Stimulated activated CD4-positive, alpha-beta T cell treated with anti-CD3 and anti-CD28 coated beads, Interleukin-2, amount 100 ng/mL, for 24 hours (primary cell): ENCODE measurements at regions not wholly inside any gene's neighbourhood (a gene's known extent, or its start where the extent isn't known, plus 50 kb on each side); places are given as distances from the start of the nearest gene placed in this dataset.
"Not testable (repeated sequence)": the region's sequence is repeated elsewhere in the genome, so short reads cannot be mapped to it uniquely, and the experiment has no call there.

Experiments
- DNase-seq, 2 donors: peaks; one replicate each; pipeline ENCODE4 v3.0.0-alpha.2; 2020

DNA sequence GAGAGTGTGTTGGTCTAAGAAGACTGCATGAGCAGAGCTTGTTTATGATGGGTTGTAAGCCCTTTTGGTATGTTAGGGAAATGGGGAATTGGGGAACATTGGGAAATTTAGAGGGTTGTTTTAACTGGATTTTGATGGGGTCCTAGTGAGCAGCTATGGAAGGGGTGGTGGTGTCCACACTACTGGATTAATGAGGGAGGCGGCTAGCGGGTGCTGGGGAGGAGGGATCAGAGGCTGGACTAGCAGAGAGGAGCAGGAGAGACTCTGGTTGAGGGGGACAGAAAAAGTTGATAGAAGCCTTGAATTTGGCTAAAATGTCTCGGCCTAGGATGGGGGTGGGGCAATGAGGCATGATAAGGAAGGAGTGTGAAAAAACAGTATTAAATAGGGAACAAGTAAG, 1369.1 kb downstream of the UQCRFS1 start:
- no peak for DNase-seq

DNA sequence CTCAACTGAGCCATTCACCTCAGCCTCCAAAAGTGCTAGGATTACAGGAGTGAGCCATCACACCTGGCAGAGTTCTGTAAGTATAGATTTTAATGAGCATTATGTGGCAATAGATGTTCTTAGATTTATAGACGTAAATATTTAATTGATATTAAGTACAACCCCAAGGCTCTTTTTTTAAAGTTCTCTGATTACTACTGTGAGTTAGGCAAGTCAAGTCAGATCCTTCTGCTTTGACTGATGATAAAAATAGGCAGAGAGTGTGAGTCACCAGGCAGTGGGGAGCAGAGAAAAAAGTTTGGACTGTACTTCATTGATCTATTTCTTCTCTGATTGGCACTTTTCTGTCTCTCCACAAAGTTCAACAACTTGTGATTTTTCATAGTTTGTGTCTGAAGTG, 1379.9 kb downstream of the UQCRFS1 start:
- DNase-seq = no peak

DNA sequence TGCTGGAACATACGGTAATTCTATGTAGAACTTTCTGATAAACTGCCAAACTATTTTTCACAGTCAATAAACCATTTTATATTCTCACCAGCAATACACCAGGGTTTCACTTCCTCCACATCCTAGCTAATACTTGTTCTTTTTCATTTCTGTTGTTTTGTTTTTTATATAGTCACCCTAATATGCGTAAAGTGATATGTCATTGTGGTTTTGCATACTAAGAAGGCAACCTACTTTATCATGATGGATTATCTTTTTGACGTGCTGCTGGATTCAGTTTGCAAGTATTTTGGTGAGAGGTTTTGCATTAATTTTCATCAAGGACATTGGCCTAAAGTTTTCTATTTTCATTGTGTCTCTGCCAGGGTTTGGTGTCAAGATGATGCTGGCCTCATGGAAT, 1384.1 kb downstream of the UQCRFS1 start:
- DNase-seq = no peak

DNA sequence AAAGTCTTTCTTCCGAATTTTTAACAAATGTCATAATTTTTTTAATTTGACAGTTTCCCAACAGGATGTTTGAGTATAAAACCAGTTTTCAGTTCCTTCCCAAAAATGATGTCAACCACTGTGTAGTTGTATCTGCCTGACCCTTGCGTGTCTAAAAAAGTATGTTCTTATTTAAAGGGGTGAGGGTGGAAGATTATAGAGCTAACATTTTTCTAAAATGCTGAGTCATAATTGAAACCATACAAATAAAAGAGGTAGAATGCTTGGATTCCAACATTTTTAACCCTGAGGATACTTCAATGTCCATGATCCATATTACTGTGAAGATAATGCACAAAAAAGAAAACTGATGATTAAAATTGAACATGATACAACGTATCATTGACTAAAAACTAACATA, 1388.8 kb downstream of the UQCRFS1 start:
- no peak for DNase-seq

DNA sequence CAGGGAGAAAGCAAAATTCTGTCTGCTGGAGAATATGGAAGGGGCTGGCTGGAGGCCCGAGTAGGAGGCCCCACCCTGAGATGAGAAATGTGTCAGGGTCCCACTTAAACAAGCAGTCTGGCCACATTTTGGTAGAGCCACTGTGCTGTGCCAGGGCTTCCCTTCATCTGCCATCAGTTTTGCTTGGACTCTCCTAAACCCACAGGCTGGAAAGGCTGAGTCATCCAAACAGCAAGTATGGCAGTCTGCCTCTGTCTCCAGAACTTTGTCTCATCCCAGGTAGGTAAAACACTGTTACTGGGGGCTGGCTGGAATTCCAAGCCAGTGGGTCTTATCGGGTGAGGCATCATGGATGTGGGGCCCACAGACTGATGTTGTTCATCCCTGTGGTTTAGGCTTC, 1390.6 kb downstream of the UQCRFS1 start:
- no peak for DNase-seq

DNA sequence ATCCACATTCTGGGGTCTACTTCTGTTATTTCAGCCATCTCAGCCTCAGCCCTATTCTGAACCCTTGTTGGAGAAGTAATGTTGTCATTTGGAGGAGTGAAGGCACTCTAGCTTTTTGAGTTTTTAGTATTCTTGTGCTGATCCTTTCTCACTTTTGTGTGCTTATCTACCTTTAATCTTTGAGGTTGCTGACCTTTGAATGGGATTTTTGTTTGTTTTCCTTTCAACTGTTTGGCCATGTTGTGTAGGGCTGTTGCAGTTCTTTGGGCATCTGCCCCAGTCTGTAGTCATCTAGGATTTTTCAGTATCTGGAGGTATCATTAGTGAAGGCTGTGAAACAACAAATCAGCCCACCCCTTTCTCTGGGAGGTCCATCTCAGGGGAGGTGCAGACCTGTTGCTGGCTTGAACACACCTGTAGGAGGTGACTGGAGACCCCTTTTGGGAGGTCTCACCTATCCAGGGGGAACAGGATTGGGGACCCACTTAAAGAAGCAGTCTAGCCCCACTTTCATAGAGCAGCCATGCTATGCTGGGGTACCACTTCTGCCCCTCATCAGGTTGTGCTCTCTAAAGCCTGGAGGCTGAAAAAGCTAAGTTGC, 1391.4 kb downstream of the UQCRFS1 start:
- DNase-seq = no peak

DNA sequence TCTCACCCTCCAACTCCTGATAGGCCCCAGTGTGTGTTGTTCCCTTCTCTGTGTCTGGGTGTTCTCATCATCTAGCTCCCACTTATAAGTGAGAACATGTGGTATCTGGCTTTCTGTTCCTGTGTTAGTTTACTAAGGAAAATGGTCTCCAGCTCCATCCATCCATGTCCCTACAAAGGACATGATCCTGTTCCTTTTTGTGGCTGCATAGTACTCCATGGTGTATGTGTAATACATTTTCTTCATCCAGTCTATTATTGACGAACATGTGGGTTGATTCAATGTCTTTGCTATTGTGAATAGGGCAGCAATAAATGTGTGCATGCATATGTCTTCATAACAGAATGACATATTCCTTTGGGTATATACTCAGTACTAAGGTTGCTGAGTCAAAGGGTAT, 1397.0 kb downstream of the UQCRFS1 start:
- no peak for DNase-seq

DNA sequence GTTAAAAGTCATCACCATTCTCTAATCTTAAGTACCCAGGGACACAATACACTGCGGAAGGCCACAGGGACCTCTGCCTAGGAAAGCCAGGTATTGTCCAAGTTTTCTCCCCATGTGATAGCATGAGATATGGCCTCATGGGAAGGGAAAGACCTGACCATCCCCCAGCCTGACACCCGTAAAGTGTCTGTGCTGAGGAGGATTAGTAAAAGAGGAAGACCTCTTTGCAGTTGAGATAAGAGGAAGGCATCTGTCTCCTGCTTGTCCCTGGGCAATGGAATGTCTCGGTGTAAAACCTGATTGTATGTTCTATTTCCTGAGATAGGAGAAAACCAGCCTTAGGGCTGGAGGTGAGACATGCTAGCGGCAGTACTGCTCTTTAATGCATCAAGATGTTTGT, 1398.1 kb downstream of the UQCRFS1 start:
- DNase-seq = not testable (repeated sequence)

DNA sequence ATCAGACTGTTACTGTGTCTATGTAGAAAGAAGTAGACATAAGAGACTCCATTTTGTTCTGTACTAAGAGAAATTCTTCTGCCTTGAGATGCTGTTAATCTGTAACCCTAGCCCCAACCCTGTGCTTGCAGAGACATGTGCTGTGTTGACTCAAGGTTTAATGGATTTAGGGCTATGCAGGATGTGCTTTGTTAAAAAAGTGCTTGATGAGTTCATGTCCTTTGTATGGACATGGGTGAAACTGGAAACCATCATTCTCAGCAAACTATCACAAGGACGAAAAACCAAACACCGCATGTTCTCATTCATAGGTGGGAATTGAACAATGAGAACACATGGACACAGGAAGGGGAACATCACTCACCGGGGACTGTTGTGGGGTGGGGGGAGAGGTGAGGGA, 1398.7 kb downstream of the UQCRFS1 start:
- not testable (repeated sequence) for DNase-seq

DNA sequence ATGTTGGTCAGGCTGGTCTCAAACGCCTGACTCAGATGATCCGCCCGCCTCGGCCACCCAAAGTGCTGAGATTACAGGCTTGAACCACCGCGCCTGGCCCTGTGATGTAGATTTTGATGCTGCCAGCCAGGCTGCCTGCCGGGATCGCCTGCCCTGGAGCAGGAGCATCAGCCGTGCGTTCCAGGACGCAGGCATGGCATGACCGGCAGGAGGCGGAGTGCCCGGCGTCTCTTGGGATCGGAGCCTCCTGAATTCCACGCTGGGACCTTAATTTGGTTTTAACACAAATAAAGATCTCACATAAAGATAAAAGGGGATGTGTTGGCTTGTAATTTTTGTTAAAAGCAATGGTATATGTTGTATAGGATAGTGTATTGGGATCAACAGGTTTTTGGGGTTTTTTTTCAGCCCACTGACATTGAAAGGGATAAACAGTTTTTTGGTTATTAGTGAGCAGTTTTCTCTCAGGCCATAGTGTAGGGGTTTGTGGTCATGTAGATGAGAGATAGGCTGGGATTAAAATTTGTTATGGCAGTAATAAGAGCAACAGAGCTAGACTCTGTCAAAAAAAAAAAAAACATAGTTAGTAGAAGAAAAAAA, 1406.4 kb downstream of the UQCRFS1 start:
- no peak for DNase-seq

DNA sequence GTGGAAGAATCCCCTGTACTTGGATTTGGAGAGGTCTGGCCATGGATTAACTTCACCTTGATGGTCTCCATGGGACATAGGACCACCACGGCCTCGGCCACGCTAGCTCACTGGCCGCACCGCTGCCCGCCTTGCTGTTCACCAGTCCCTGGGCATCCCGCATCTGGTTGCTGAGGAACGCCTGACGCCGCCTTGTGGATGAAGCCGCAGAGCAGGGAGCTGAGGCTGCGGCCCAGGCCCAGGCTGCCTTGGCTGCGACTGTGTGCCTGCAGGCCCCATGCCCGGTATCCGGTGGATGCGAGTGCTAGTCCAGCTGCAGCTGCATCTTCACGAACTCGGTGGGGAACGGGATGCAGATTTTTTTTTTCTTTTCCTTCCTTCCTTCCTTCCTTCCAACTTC, 1407.1 kb downstream of the UQCRFS1 start:
- no peak for DNase-seq

DNA sequence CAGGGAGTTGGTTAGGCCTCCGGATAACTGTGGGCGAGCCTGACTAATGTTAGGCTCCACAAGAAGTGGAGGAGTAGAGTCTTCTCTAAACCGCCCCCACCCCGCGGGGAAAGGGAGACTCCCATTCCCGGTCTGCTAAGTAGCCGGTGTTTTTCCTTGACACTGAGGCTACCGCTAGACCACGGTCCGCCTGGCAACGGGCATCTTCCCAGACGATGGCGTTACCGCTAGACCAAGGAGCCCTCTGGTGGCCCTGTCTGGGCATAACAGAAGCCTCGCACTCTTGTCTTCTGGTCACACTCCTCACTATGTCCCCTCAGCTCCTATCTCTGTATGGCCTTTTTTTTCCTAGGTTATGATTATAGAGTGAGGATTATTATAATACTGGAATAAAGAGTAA, 1410.7 kb downstream of the UQCRFS1 start:
- DNase-seq = not testable (repeated sequence)

DNA sequence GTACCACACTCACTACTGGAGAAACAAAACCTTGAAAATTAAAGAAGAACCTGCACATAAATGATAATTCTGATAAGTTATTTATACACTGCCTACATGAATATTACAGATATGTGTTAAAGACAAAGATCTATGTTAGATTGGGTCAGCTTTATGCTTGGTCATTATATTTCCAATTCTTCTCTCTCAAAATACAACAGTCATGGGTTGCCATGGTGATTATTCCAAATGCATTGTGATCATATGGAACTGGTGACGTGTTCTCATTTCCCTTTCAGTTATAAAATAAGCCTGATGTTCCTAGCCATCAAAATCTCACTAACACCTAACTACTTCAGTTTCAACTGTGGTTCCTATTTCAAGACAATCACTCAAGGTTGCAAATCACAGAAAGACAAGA, 1416.4 kb downstream of the UQCRFS1 start:
- no peak for DNase-seq

DNA sequence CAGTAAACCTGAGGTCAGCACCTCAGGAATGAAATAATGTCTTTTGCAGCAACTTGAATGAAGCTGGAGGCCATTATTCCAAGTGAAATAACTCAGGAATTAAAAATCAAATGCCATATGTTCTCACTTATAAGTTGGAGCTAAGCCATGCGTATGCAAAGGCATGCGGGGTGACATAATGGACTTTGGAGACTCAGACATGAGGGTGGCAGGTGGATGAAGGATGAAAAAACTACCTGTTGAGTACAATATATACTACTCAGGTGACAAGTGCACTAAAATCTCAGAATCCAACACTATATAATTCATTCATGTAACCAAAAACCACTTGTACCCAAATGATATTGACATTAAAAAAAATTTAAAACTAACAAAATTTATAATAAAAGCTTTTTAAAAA, 1416.9 kb downstream of the UQCRFS1 start:
- DNase-seq = no peak

DNA sequence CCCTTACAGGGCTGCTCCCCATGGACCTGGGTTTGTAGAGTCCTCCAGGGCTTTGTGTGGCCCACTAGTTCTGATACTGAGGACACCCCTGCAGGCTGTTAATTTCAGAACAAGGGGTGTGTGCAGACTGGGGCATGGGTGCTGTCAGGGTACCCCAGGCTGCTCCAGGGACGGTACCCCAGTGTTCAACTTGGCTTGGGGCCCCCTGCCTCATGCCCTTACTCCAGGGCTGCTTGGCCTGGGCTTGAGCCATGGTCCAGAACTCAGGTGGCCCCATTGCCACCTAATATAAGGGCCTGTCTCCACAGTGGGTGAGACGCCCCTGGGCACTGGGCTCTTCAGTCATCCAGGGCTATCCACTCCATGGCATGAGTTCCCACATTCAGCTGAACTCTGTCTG, 1417.6 kb downstream of the UQCRFS1 start:
- no peak for DNase-seq

DNA sequence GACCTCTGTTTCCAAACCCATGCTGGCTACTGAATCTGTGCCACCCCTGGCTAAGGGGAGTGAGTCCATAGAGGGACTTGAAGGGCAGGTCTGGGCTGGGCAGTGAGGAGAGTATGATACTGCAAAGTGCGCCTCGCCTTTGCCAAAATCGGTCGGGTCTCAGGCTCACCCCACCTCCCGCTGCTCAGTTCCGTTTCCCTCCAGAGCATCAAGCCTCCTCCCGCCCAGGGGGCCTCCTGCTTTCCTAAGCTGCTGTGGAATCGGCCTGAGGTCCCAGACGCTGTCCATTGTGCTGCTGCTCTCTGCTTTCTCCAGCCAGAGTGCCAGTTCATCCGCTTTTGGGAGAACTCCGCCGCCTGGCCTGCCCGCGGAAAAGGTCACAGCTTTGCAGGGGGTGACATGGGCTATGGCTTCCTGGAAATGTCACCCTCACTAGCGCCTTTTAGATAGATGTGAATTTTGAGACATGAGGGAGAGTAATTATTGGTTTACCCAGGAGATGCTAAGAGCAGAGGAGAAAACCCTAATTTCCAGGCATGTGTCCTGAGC, 1418.4 kb downstream of the UQCRFS1 start:
- peak in 1 of 2 donors; percentile 22 for DNase-seq

DNA sequence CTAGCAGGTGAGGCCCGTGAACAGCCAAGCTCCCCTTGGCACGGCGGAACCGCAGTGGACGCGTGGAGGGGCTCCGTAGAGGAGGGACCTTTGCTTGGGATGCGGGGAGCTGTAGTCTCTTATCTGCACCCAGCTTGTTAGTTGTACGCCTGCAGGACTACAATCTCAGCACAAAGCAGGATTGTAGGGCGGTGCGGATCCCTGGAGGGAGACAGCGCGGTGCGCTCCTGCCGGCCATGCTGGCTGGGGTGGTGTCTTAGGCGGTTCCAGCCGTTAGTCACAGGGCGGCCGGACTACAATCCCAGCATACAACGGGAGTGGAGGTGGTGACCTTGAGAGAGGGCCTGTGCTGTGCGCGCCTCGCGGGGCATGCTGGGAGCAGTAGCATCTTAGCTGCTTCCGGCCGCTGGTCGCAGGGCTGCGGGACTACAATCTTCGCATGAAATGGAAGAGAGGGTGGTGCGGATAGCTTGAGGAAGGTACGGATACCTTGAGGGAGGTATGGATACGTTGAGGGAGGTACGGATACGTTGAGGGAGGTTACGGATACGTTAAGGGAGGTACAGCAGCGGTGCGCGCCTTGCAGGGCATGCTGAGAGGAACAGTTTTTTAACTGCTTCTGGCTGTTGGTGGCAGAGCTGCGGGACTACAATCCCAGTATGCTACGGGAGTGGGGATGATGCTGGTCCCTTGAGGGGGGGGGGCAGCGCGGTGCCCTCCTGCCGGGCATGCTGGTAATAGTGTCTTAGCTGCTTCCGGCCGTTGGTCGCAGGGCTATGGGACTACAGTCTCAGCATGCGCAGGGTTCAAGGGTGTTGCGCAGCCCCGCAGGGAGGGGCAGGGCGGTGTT, 1419.1 kb downstream of the UQCRFS1 start:
- DNase-seq = peak; percentile 89 to 92

DNA sequence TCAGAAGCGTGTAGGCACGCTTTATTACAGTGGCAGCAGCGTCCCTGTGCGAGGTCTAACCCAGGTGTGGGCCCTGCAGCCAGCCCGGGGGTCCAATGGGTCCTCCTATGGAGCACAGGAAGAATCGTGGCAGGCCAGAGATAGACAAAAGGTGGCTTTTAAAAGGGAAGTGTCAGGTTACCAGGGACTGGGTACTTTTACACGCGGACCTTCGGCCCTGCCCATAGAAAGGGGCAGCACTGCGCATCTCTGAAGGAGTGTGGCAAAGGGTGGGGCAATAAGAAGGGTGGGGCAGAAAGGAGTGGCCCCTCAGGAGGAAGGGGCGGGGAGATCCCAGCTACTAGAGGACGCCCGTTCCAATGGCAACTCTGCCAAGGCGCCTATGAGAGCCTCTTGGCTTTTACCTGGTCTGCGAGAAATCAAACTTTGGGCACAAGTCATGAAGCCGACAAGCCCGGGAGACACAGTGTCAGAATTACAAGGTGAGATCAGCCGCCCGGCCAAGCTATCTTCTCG, 1419.8 kb downstream of the UQCRFS1 start:
- DNase-seq = peak; percentile 77

DNA sequence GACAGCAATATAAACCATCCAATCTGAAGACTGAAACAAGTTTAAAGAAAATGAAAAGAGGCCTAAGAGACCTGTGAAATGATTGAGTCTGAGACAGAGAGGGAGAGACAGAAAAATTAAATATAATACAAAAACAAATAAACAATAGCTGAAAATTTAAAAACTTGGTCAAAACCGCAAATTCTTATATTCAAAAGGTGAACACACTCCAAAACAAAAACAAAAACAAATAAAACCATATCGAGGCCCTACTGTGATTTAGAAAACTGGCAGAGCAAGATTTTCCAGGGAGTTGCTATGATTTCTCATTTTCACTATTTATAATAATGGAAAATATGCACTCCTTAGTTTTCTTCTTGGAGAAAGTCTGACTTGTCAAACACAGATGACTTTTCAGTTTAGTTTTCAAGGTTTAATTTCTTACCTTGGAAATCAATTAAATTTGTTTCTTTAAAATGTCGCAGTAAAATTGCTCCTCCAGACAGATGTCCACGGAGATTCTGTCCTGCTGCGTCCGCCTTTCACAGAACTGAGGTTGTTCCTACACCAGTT, 1420.3 kb downstream of the UQCRFS1 start:
- no peak for DNase-seq

DNA sequence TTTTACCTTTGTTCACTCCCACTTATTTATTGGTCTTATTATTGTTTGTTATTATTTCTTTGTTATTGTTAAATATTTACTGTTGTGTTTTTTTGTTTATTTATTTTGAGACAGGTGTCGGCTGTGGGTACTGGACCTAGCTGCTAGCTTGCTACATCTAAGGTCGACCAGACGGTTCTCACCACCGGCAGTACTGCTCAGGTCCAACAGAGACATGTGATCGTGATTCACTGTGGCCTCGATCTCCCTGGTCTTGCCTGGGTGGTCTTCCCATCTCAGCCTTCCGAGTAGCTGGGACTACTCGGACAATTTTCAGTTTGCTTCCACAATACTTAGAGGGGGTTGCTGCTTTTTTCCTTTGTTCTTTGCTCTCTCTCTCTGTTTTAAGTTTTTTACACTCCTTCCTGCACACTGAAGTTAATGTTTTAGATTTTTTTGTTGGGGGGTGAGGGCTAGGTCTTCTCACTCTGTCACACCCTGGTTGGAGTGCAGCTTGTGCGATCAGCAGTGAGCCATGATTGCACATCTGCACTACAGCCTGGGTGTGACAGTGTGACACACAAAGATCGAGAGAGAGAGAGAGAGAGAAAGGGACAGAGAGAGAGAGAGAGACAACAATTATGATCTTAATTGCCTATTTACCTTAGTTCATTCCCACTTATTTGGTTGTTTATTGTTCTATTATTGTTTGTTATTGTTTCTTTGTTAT, 1432.4 kb downstream of the UQCRFS1 start:
- no peak for DNase-seq

DNA sequence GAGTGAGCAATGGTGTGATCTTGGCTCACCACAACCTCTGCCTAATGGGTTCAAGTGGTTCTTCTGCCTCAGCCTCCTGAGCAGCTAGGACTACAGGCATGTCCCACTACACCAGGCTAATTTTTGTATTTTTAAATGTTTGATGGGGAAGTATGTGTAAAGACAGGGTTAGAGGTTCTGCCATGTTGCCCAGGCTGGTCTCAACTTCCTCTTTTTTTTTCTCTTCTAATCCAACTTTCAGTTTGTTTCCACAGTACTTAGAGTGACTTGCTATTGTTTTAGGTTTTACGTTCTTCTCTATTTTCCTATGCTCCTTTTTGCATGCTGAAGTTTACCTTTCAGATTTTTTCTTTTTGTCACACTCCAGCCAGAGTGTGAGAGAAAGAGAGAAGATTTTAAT, 1433.0 kb downstream of the UQCRFS1 start:
- no peak for DNase-seq

DNA sequence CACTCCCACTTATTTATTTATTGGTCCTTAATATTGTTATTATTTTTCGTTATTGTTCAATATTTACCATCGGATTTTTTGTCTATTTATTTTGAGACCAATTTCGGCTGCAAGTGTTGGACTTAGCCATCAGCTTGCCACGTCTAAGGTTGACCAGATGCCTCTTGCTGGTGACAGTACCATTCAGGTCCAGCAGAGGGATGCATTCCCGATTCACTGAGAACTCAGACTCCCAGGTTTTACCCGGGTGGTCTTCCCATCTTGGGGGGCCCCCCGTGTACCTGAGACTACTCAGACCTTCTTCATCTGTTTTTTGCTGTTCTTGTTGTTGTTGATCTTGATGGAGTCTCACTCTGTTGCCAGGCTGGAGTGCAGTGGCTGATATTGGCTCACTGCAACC, 1435.2 kb downstream of the UQCRFS1 start:
- DNase-seq = no peak

DNA sequence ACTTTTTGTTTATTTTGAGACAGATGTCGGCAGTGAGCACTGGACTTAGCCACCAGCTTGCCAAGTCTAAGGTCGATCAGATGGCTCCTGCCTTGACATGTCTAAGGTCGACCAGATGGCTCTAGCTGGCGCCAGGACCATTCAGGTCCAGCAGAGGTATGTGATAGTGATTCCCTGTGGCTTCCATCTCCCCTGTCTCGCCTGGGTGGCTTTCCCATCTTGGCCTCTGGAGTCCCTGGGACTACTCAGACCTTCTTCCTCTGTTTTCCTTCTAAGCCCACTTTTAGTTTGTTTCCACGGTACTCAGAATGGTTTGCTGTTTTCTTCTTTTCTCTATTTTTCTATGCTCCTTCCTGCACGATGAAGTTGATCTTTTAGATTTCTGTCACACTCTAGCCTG, 1435.7 kb downstream of the UQCRFS1 start:
- DNase-seq = no peak
